Keratinocyte (primary cell): ENCODE measurements at regions not wholly inside any gene's neighbourhood (a gene's known extent, or its start where the extent isn't known, plus 50 kb on each side); places are given as distances from the start of the nearest gene placed in this dataset.

Experiments used
- DNase-seq: peaks from one replicate; pipeline ENCODE4 v3.0.0-alpha.2; 2011; ENCODE audit warnings: low read depth, missing footprints, low spot score
- FAIRE-seq: peaks from 2 replicates; lab custom pipeline; 2011; peaks lifted over from hg19 to GRCh38; lab: Jason Lieb, UNC
- H2AFZ ChIP-seq: 2 replicates; pipeline ENCODE4 v1.6.0; 2012; ENCODE audit warnings: low read length, control low read depth, inconsistent platforms; ENCODE audit not compliant: control insufficient read depth
- H3K27ac ChIP-seq: 2 replicates; pipeline ENCODE4 v1.5.1; 2011; ENCODE audit warnings: low read length; ENCODE audit not compliant: control insufficient read depth, insufficient read depth
- H3K27me3 ChIP-seq: 3 replicates; pipeline ENCODE4 v1.6.0; 2011; ENCODE audit warnings: low read length; ENCODE audit not compliant: control insufficient read depth, insufficient read depth; ENCODE audit errors: extremely low read depth
- H3K36me3 ChIP-seq, 2 experiments: 2 replicates in 1 of 2; 3 replicates in 1 of 2; pipeline ENCODE4 v1.5.1; 2011; ENCODE audit warnings: low read length in 2 of 2, mild to moderate bottlenecking in 1 of 2; ENCODE audit not compliant: control insufficient read depth in 2 of 2, insufficient read depth in 2 of 2; ENCODE audit errors: extremely low read depth in 1 of 2
- H3K4me1 ChIP-seq: 3 replicates; pipeline ENCODE4 v1.5.1; 2011; ENCODE audit warnings: low read length; ENCODE audit not compliant: control insufficient read depth, insufficient read depth; ENCODE audit errors: extremely low read depth
- H3K4me2 ChIP-seq: 3 replicates; pipeline ENCODE4 v1.6.0; 2011; ENCODE audit warnings: low read depth, low read length; ENCODE audit not compliant: control insufficient read depth, insufficient read depth; ENCODE audit errors: extremely low read depth
- H3K4me3 ChIP-seq, 3 experiments: fragments of 200-600 bp in 1 of 3; sonication (generic) in 1 of 3; 2 replicates in 2 of 3; 3 replicates in 1 of 3; pipeline ENCODE4 v1.5.1; 2011 to 2016; ENCODE audit warnings: low read length in 3 of 3, mild to moderate bottlenecking in 3 of 3, control low read depth in 2 of 3, inconsistent platforms in 1 of 3, low read depth in 1 of 3, mixed read lengths in 1 of 3, mixed run types in 1 of 3, moderate library complexity in 1 of 3; ENCODE audit not compliant: control insufficient read depth in 2 of 3, insufficient read depth in 2 of 3; ENCODE audit errors: extremely low read depth in 1 of 3
- H3K79me2 ChIP-seq: 2 replicates; pipeline ENCODE4 v1.6.0; 2012; ENCODE audit warnings: low read length; ENCODE audit not compliant: control insufficient read depth, insufficient read depth
- H3K9ac ChIP-seq: 3 replicates; pipeline ENCODE4 v1.6.0; 2011; ENCODE audit warnings: low read length; ENCODE audit not compliant: control insufficient read depth, insufficient read depth; ENCODE audit errors: extremely low read depth
- H3K9me1 ChIP-seq: 3 replicates; pipeline ENCODE4 v1.6.0; 2011; ENCODE audit warnings: low read length; ENCODE audit not compliant: control insufficient read depth, insufficient read depth; ENCODE audit errors: extremely low read depth
- H3K9me3 ChIP-seq: 2 replicates; pipeline ENCODE4 v1.5.1; 2012; ENCODE audit warnings: low read depth, low read length; ENCODE audit not compliant: control insufficient read depth
- H4K20me1 ChIP-seq: 3 replicates; pipeline ENCODE4 v1.6.0; 2011; ENCODE audit warnings: low read length; ENCODE audit not compliant: control insufficient read depth, insufficient read depth; ENCODE audit errors: extremely low read depth
- CTCF ChIP-seq, 3 experiments: IDR thresholded peaks in 1 of 3; conservative IDR thresholded peaks in 1 of 3; optimal IDR thresholded peaks in 1 of 3; 2 replicates in 2 of 3; 3 replicates in 1 of 3; pipeline versions ENCODE3 to v1.5.1; 2011; ENCODE audit warnings: low read length in 3 of 3, mild to moderate bottlenecking in 3 of 3, moderate library complexity in 2 of 3, control low read depth in 1 of 3, inconsistent platforms in 1 of 3; ENCODE audit not compliant: insufficient read depth in 2 of 3; ENCODE audit errors: extremely low read depth in 1 of 3
- EZH2 ChIP-seq: IDR thresholded peaks from one replicate; pipeline ENCODE4 v1.6.1; 2012; ENCODE audit warnings: inconsistent platforms, mild to moderate bottlenecking, low read length, moderate library complexity
- dilution Hi-C: fragments of 300-500 bp; cut with MboI; formaldehyde crosslinking; loops from one replicate; pipeline ENCODE4 v1.7.0; 2020; ENCODE audit warnings: low sequenced_read_pairs; ENCODE audit not compliant: extremely low pct_ligation_motif_present

- Histone ChIP-seq H3K36me3 (no peaks in the 10 kb centered on the region), H3K4me1 (peaks cover 17% of the 10 kb centered on the region), H3K4me3 (no peak overlapping the region), H4K20me1 (no peaks in the 10 kb centered on the region), H3K9ac (no peak overlapping the region), H3K27me3 (no peaks in the 10 kb centered on the region), H3K9me1 (no peaks in the 10 kb centered on the region), H3K27ac (no peak overlapping the region), H3K4me2 (no peak overlapping the region), H3K9me3 (no peaks in the 10 kb centered on the region), H3K79me2 (no peaks in the 10 kb centered on the region), H2AFZ (no peak overlapping the region)
- FAIRE-seq (no peak), DNase-seq (no peak)
- dilution Hi-C loops: no loop called here
- TF ChIP-seq CTCF (optimal IDR thresholded peaks at IDR 0.05 in 1 of 3, IDR thresholded peaks at IDR 0.05 in 1 of 3, conservative IDR thresholded peaks at IDR 0.05 in 1 of 3; ENCODE audit: extremely low read depth in 1 of 3, insufficient read depth in 2 of 3, low read length in 3 of 3) (no peak), EZH2 (no peak)
These were observed 261.1 kb downstream of the HDGFL1 start for GRCh38 chr6:22830463-22830862.

GRCh38 chr6:22833191-22833590 lies 263.8 kb downstream of the HDGFL1 start:
- H3K79me2 ChIP-seq: no peaks in the 10 kb centered on the region
- no peak for FAIRE-seq
- peak overlapping the region; percentile 32 for H2AFZ ChIP-seq

More at GRCh38 chr6:22833191-22833590, 263.8 kb downstream of the HDGFL1 start:
- no peaks in the 10 kb centered on the region for H3K27me3 ChIP-seq
- no peak overlapping the region for H3K4me3 ChIP-seq
- TF ChIP-seq EZH2 (no peak), CTCF (optimal IDR thresholded peaks at IDR 0.05 in 1 of 3, IDR thresholded peaks at IDR 0.05 in 1 of 3, conservative IDR thresholded peaks at IDR 0.05 in 1 of 3; ENCODE audit: extremely low read depth in 1 of 3, insufficient read depth in 2 of 3, low read length in 3 of 3) (no peak)
- H3K4me1 ChIP-seq: peaks cover 4% of the 10 kb centered on the region
- H4K20me1 ChIP-seq: no peaks in the 10 kb centered on the region
- DNase-seq: no peak
- H3K9ac ChIP-seq: no peak overlapping the region
- H3K36me3 ChIP-seq: no peaks in the 10 kb centered on the region
- H3K9me1 ChIP-seq: no peaks in the 10 kb centered on the region
- H3K27ac ChIP-seq: no peak overlapping the region
- H3K4me2 ChIP-seq: no peak overlapping the region
- no peaks in the 10 kb centered on the region for H3K9me3 ChIP-seq
- dilution Hi-C loops: no loop called here
